Progenitor cell of endocrine pancreas (in vitro differentiated cells): ENCODE measurements at regions not wholly inside any gene's neighbourhood (a gene's known extent, or its start where the extent isn't known, plus 50 kb on each side); places are given as distances from the start of the nearest gene placed in this dataset.

Experiments used
- DNase-seq: peaks from one replicate; pipeline ENCODE4 v3.0.0; 2021; ENCODE audit warnings: low spot score; ENCODE audit not compliant: unreplicated experiment
- H3K27ac Mint-ChIP-seq: 2 replicates; pipeline ENCODE4 v1.8.0; 2021; ENCODE audit warnings: mild to moderate bottlenecking, moderate library complexity, mixed read lengths
- H3K27me3 Mint-ChIP-seq: 2 replicates; pipeline ENCODE4 v1.8.0; 2021; ENCODE audit warnings: mixed read lengths
- H3K36me3 Mint-ChIP-seq: 2 replicates; pipeline ENCODE4 v1.8.0; 2022; ENCODE audit warnings: mixed read lengths; ENCODE audit not compliant: insufficient read depth
- H3K4me1 Mint-ChIP-seq: 2 replicates; pipeline ENCODE4 v1.8.0; 2021; ENCODE audit warnings: low read depth, mixed read lengths
- H3K4me3 Mint-ChIP-seq: 2 replicates; pipeline ENCODE4 v1.8.0; 2021; ENCODE audit warnings: low read depth, mild to moderate bottlenecking, moderate library complexity, mixed read lengths
- H3K9me3 Mint-ChIP-seq: 2 replicates; pipeline ENCODE4 v1.8.0; 2021; ENCODE audit warnings: low read depth, mixed read lengths
- CTCF ChIP-seq: fragments of 200-600 bp; sonication (generic); IDR thresholded peaks from one replicate; pipeline ENCODE4 v1.5.0; 2021; ENCODE audit warnings: antibody characterized with exemption, mild to moderate bottlenecking; ENCODE audit not compliant: unreplicated experiment

GRCh38 chr14:38723959-38724358 is 379.1 kb downstream of the SEC23A start:
- H3K27ac Mint-ChIP-seq, result no peak overlapping the region
- H3K9me3 Mint-ChIP-seq, result no peaks in the 10 kb centered on the region

GRCh38 chr14:38723277-38723676 is 379.8 kb downstream of the SEC23A start:
- H3K4me1 Mint-ChIP-seq, result peaks cover 13% of the 10 kb centered on the region
- no peak for TF ChIP-seq CTCF
- peaks cover 8% of the 10 kb centered on the region for H3K27me3 Mint-ChIP-seq
- H3K36me3 Mint-ChIP-seq, result no peaks in the 10 kb centered on the region
- H3K9me3 Mint-ChIP-seq, result peaks cover 4% of the 10 kb centered on the region
- no peak overlapping the region for H3K27ac Mint-ChIP-seq
- no peak for DNase-seq
- H3K4me3 Mint-ChIP-seq, result no peak overlapping the region

More at GRCh38 chr14:38723959-38724358, 379.1 kb downstream of the SEC23A start:
- TF ChIP-seq CTCF, result no peak
- H3K4me3 Mint-ChIP-seq, result no peak overlapping the region
- H3K27me3 Mint-ChIP-seq, result peaks cover 5% of the 10 kb centered on the region
- peaks cover 6% of the 10 kb centered on the region for H3K4me1 Mint-ChIP-seq
- H3K36me3 Mint-ChIP-seq, result no peaks in the 10 kb centered on the region
- DNase-seq, result no peak

- no peaks in the 10 kb centered on the region for H3K36me3 Mint-ChIP-seq
- H3K4me1 Mint-ChIP-seq, result peaks cover 17% of the 10 kb centered on the region
- peak; percentile 23 for DNase-seq
- H3K27ac Mint-ChIP-seq, result no peak overlapping the region
- H3K27me3 Mint-ChIP-seq, result peaks cover 3% of the 10 kb centered on the region
- H3K9me3 Mint-ChIP-seq, result peaks cover 5% of the 10 kb centered on the region
- peak; percentile 74 for TF ChIP-seq CTCF
- H3K4me3 Mint-ChIP-seq, result no peak overlapping the region
Observed at GRCh38 chr14:38721822-38722431, 381.1 kb downstream of the SEC23A start.

GRCh38 chr14:38718519-38718918 is 384.5 kb downstream of the SEC23A start:
- H3K36me3 Mint-ChIP-seq, result no peaks in the 10 kb centered on the region
- H3K9me3 Mint-ChIP-seq, result peaks cover 7% of the 10 kb centered on the region
- no peak for TF ChIP-seq CTCF
- no peak overlapping the region for H3K4me3 Mint-ChIP-seq
- no peak for DNase-seq
- H3K27ac Mint-ChIP-seq, result peak overlapping the region; percentile 9
- H3K4me1 Mint-ChIP-seq, result peaks cover 11% of the 10 kb centered on the region
- peaks cover 3% of the 10 kb centered on the region for H3K27me3 Mint-ChIP-seq

GRCh38 chr14:38716926-38717325 is 386.1 kb downstream of the SEC23A start:
- H3K9me3 Mint-ChIP-seq, result peaks cover 12% of the 10 kb centered on the region
- H3K4me3 Mint-ChIP-seq, result no peak overlapping the region
- no peak for DNase-seq
- no peak for TF ChIP-seq CTCF
- H3K36me3 Mint-ChIP-seq, result no peaks in the 10 kb centered on the region
- no peak overlapping the region for H3K27ac Mint-ChIP-seq
- H3K27me3 Mint-ChIP-seq, result peaks cover 3% of the 10 kb centered on the region
- peaks cover 11% of the 10 kb centered on the region for H3K4me1 Mint-ChIP-seq
